Hematopoietic multipotent progenitor cell treated with erythropoietin and hydrocortisone succinate and interleukin-3 and kit ligand, for 17 days (in vitro differentiated cells): ENCODE measurements at regions not wholly inside any gene's neighbourhood (a gene's known extent, or its start where the extent isn't known, plus 50 kb on each side); places are given as distances from the start of the nearest gene placed in this dataset.

Source experiments
- DNase-seq: peaks from one replicate; pipeline ENCODE4 v3.0.0-alpha.2; 2015; ENCODE audit warnings: low spot score

DNA sequence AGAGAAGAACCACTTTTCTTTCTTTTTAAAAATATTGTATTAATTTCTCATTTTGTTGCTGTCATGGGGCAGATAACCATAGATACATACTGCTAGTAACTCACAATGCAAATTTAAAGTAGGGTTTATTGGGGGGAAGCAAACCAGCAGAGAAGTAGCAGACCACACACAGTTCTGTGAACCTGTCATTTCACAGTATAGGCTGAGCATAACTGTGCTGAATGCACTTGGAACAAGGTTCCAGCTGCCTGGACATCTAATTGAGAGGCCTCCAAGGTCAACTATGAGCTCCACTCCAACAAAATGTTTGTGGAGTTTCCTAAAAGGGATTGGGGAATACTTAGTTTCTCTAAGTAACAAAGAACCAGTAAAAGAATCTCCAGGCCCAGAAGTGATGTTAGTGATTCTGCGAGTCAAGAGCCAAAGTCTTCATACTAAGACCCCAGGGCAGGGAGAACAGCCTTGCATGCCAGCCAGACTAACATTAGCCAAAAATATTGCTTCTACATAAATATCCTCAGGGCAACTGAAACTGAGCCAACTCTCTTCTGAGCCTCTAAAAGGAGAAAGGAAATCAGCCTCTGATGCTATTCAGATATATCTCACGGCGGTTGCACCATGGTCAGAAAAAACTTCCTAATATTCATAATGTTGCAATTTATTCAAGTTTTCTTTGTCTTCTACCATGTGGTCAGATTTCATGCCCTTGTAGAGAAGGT is 856.4 kb upstream of the ALCAM start:
- DNase-seq = no peak

DNA sequence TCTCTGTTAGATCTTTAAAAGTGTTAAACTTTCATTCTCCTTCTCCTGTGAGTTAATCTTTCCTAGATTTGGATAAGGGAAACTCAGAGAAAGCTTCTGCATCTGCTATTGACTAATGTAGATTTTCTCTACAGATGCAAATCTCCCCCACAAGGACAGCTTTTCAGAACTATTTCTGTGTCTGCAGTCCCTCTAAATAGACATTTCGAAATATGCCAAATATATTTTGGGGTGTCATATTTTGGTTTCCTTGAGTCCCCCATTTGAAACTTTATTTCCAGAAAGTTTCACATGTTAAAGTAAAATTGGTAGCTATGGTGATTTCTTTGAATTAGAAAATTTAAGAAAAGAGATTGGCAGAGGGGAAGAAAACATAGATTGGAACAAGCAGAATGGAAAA is 852.3 kb upstream of the ALCAM start:
- no peak for DNase-seq

DNA sequence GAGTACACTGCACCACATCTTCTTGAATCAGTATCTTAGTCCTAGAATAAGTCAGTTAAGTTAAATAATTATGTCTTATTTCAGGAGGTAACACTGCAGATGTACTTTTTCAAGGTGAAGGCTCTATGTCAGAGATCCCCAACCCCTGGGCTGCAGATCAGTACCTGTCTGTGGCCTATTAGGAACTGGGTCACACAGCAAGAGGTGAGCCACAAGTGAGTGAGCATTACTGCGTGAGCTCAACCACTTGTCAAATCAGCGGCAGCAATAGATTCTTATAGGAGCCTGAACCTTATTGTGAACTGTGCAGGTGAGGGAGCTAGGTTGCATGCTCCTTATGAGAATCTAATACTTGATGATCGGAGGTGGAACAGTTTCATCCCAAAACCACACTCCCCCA is 851.9 kb upstream of the ALCAM start:
- DNase-seq = no peak

DNA sequence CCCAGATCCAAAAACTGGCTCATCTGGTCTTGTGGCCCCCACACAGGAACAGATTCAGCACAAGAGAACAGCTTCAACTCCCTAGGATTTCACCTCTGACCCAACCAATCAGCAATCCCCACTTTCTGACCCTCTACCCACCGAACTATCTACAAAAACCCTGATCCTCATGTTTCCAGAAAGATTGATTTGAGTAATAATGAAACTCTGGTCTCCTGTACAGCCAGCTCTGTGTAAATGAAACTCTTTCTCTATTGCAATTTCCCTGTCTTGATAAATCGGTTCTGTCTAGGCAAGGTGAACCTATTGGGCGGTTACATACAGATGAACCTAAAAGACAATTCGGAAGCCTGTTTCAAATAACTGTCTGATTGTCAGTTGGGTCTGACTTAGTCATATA is 847.6 kb upstream of the ALCAM start:
- DNase-seq = no peak

DNA sequence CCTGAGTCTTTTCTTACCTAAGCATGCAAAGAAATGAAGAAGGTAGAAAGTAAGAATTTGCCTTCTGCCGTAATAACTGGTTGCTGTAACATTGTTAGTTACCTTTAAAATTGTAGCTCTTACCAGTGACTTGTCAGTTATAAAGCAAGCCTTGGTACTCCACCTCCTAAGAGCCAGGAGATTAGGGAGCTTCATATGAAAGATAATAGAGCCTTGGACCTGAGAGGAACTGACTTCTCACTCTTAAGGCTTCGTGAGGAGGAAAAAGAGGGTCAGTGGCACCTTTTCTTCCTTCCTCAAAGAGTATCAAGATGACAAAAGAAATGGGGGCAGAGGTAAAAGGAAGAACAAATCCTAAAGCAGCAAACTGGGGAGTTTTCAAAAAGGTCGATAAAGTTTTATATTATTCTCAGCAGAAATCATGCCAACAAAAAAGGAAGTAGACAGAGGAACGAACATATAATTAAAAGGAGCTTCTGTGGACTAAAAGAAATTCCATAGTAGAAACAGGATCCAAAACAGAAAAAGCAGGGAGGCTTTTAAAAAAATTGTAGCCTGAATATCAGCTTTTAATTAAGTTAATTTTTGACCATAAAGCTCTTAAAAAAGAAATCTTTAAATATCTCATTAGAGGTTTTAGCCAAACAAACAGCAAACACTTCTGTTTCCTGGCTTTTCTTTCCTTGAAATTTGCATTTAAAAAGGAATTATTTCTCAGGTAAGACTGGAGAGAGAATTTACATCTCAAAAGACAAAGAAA is 847.1 kb upstream of the ALCAM start:
- no peak for DNase-seq

DNA sequence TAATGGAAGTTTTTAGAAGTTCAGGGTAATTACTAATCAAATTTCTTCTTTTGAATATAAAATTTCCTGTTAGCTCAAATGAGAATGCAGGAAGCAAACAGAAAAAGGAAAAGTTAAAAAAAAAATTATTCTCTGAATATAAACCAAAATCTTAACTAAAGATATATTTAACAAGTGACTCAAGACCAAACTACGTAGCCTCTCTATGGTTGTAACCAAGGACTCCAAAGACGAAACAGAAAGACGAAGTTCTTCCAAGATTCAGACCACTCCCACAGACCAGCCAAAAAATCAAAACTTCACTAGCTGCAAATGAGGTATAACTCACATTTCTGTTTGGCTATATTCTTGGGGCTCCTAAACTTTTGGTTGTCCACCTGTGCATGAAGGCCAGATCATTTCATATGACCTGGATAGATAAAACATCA is 846.5 kb upstream of the ALCAM start:
- DNase-seq = no peak

DNA sequence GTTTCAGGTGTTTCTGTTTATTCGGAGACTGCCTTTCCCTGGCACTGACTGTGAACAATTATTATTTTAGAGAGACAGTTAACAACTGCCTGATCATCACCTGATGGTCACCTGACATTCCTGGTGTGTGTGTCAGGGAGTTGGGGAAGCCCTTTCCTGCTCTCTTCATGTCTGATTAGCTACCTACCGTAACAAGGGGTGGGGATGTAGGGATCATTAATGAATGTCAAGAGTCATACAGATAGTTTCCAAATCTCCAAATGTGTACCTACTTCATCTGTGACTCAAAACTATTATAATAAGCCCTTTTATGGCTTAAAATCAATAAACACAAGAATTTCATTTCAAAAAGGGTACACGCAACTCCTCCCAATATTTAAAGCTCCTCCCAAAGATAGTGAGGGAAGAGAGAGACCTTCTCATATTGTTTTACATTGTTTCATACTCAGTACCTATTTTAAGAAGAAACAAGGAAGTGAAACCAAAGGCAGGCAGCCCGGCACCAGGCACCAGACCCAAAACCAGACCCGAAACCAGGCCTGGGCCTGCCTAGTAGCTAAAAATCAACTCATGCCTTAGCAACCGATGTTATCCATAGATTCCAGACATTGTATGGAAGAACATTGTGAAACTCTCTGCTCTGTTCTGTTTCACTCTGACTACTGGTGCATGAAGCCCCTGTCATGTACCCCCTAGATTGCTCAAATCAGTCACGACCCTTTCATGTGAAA is 844.9 kb upstream of the ALCAM start:
- no peak for DNase-seq

DNA sequence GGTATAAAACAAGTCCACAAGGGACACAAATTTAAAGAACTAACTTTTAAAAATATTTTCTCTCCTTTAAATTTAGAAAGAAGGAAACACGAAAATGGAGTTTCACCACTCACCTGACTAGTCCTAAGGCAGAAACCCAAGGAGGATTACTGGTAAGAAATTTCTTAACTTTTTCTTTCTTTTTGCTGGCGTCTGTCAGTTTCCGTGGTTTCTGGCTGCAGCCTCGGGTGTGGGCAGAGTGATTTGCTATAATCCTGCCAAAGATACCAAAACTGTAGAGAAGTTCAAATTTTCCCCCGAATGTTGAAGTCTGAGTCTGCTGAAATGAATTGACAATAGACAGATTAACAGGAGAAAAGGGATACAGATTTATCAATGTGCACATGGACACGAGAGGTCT is 843.6 kb upstream of the ALCAM start:
- no peak for DNase-seq

DNA sequence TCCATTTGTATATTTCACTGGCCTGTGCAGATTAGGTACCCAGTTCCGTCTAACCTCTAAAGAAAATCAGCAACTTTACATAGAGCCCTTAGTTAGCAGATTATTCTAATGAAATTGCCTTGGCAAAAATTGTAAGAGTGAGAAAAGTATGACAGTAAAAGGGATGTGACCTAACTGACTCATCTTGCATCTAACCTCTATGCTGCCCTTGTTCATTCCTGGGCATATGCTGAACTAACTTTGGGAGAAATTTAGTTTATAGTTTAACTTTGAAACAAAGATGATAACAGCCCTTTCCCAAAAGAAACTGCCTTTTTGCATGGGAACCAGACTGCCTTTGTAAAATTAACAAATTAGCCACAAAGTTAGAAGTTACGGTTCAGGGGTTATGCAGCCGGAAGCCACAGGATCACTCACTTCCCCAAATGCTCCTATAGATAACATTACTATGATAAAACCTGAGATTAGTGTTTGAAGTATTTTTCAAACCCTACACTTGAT is 839.8 kb upstream of the ALCAM start:
- DNase-seq = no peak

DNA sequence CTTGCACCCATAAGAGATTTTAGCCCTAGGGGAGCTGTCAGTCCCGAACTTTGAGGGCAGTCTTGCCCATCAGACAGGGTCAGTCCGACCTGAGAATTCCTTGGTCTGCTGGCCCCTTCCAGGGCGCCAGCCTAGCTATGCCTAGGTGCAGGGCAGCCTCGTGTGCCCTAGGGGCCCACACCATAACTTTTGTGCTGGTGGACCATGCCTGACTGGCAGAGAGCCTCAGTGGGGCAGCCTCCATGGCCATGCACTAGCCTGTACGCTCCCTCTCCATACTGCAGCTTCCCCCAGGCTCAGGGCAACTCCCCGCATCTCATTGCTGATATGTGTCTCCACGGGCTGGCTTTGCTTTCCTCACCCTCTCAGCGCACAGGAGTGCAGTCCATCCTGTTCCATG is 835.8 kb upstream of the ALCAM start:
- no peak for DNase-seq

DNA sequence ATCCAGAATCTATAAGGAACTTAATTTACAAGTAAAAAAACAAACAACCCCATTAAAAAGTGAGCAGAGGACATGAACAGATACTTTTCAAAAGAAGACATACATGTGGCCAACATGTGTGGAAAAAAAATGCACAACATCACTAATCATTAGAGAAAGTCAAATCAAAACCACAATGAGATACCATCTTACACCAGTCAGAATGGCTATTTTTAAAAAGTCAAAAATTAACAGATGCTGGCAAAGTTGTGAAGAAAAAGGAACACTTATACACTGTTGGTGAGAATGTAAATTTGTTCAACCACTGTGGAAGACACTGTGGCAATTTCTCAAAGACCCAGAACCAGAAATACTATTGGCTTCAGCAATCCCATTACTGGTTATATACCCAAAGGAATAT is 830.0 kb upstream of the ALCAM start:
- no peak for DNase-seq

DNA sequence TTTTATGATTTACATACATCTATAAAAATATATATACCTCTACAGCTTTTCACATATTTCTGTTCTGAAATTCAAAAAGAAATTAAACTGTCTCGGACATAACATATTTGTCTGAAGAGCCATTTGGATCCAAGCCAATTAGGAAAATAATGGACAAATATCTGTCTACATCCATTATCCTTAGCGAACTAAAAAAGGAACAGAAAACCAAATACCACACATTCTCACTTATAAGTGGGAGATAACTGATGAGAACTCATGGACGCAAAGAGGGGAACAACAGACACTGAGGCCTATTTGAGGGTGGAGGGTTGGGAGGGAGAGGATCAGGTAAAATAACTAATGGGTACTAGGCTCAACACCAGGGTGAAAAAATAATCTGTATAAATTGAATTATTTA is 829.4 kb upstream of the ALCAM start:
- DNase-seq = no peak

DNA sequence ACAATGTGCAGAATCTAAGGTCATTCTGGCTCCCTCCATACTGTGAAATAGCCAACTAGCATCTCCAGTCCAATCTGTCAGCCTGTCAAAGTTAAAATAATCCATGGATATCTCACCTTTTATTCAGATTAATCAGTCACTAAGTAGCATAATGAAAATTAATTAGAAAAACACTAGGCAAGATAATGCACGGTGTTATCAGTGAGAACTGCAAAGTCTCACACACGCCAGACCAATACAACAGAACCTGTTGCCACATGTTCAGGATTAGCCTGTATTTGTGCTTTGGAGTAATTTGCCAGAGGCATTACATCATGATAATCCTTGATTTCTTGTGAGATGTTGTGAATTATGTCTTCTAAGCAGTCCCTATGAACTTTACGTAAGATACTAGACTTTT is 820.4 kb upstream of the ALCAM start:
- no peak for DNase-seq

DNA sequence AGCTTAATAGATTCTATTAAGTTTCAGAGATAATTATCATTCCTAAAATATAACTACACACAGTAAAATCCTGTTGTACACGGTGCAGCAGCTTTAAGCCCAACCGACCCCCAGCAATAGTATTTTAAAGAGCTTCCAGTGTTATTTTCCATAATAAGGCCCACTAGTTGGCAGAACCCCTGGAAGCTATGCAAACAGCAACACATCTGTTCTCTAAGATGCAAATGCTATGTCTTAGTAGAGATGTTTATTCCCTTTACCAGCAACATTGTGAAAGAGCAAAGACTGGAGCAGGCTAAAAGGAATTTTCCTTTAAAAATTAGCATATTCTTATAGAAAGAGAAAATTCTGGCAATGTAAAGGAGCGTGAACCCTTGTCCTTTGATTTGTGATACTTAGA is 819.7 kb upstream of the ALCAM start:
- DNase-seq = no peak

DNA sequence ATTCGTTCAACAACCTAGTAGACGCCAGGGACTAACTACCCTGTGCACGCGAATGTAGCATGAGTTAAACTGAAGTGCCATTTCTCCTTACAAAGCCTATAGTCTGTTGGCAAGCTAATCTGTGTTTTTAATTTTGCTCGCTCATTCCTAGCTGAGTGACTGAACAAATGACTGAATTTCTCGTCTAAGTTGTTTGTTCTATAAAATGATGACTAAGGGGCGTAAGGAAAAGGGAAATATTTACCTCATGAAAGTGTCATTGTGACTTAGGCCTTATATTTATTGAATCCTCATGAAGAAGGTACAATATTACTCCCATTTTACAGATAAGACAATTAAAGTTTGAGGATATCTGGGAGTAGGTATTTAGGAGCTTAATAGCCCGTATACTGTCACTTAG is 818.3 kb upstream of the ALCAM start:
- no peak for DNase-seq

DNA sequence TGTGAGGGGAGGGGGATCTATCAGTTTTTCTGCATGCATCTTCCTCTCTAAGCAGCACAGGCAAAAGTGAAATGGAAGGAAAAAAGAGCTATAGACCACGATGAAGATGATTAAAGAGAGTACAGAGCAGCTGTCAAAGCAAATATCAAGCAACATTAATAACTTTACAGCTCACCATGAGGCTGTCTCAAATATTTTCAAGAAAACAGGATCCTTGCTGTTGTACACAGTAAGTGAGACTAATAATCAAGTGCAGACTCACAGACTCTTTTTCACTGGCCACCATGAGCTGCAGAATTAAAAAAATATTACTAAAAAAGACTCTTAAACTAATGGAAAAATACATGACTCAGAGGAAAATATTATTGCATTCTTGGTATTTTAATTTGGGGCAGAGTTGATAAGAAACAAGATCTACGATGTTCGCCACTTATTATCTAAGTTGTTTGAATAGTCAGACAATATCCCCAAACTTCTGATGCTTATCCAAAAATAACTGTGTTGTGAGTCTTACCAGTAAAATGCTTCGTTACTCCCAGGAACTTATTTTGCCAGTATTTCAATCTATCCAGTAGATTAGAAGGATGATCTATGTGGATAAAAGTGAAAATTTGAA is 817.5 kb upstream of the ALCAM start:
- DNase-seq = no peak

DNA sequence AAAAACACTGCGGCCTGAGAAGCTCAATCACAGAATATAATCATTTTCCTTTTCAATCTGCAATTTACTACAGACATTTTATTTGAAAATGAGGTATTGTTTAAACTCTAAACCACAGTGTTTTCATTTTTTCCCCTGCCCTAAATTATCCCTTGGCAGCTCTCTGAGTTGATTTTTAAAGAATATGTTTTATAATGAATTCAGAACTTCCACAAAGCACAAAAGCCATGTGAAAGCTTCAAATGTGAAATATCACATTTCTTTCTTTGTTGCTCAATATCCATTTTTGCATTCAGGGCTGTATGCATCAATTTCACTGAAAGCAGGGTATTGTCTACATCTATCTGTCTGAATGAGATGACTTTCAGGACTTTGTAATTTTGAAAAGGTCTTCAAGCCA is 813.6 kb upstream of the ALCAM start:
- no peak for DNase-seq

DNA sequence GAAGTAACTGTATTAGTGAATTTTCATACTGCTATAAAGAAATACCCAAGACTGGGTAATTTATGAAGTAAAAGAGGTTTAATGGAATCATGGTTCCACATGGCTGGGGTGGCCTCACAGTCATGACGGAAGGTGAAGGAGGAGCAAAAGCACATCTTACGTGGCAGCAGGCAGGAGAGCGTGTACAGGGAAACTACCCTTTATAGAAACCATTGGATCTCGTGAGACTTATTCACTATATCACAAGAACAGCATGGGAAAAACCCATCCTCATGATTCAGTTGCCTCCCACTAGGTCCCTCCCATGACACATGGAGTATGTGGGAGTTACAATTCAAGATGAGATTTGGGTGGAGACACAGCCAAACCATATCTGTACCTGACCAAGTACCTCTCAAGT is 812.3 kb upstream of the ALCAM start:
- no peak for DNase-seq

DNA sequence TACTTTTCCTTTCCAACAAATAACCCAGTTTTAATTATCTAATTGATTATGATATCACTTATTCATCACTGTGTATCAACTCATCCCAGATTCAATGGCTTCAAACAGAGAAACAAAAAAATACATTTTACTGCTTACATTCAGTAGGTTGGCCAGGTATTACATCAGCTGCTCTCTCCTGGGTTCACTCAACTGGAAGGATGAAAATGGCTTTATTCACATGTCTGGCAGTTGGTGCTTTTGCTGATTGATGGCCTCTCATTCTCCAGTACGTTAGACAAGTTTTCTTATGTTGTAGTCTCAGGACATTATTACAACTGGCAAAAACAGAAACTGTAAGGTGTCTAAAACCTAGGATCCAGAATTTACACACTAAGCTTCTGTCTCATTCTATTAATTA is 811.0 kb upstream of the ALCAM start:
- no peak for DNase-seq

DNA sequence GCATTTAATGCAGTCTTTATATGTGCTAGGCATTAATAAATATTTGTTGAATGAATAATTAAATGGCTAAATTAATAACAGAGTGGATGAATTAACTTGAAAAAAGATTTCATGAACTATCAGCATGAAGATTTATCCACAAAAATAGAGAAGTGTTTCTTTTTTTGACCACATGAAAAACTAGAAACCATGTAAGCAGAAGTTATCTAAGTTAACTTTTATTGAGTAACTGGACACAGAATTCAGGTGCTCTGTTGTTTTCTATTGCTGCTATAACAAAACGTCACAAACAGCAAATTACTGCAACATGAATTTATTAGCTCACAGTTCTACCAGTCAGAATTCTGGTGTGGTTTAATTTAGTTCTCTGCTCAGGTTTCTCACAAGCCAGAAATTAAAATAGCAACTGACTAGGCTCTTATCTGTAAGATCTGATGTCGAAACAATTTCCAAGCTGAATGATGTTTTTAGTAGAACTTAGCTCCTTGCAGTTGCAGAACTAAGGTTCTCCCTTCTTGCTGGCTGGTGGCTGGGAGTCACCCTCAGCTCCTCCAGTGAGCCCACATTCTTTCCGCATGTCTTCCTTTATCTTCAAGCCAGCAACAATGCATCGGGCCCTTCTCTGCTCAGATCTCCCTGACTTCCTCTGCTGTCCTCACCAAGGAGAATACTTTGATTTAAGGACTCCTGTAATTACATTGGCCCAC is 810.2 kb upstream of the ALCAM start:
- DNase-seq = no peak

DNA sequence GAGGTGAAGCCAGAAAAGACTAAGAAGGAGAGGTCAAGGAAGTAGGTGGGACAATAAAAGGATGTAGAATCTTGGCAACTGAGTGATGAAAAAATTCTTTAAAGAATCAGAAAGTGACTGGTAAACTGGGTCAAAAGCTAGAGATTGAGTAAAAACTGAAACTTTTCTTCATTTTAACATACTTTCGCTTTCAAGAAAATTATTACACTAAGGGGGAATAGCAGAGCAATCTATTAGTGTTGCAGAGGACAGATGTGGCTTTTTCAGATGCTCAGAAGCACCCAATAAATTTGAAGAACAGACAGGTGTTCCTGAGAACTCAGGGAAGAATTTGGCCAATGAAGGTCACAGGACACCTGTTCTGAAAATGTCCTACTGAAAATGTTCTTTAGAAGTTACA is 805.4 kb upstream of the ALCAM start:
- no peak for DNase-seq

DNA sequence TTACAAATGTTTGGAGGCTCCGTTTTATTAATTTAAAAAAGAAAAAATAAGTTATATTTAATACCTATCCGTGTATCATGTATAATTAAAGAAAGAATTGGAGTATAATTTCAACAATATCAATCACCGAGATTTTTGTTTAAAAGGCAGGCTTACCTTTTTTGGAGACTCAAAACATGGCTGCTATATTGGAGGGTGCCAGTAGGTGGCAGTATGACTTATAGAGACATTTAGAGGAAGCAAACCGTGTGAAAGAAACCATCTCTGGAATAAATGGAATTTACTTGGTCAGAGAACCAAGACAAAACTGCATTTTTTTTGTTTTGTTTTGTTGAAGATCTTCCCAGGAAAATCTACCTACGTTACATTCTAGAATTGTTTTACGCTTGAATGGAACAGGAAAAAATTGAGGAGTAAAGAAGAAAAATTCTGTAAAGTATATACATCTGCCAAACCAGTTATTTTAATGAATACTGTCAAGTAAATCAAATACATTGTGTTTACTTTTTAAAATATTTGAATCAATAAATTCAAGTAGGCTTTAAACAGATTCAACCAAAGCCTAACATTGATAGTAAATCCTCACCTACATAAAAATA is 802.6 kb upstream of the ALCAM start:
- peak; percentile 28 for DNase-seq
